DMS 273 (cell line): ENCODE measurements at regions not wholly inside any gene's neighbourhood (a gene's known extent, or its start where the extent isn't known, plus 50 kb on each side); places are given as distances from the start of the nearest gene placed in this dataset.
"Not testable (repeated sequence)": the region's sequence is repeated elsewhere in the genome, so short reads cannot be mapped to it uniquely, and the experiment has no call there.

Experiments used
- DNase-seq: peaks from one replicate; lab custom pipeline; 2025; ENCODE audit not compliant: unreplicated experiment; lab: John Stamatoyannopoulos, UW

- no peak for DNase-seq
Measured at GRCh38 chr6:139468178-139468819, 93.9 kb upstream of the CITED2 start.

- peak; percentile 52 for DNase-seq
Measured at GRCh38 chr6:139457476-139457875, 83.0 kb upstream of the CITED2 start.

- DNase-seq = peak; percentile 57
Measured at GRCh38 chr6:139452148-139452876, 77.9 kb upstream of the CITED2 start.

GRCh38 chr6:139449611-139450000, 75.2 kb upstream of the CITED2 start:
- DNase-seq = no peak

- no peak for DNase-seq
Measured at GRCh38 chr6:139448998-139449610, 74.7 kb upstream of the CITED2 start.

- DNase-seq = no peak
Measured at GRCh38 chr6:139448051-139448649, 73.7 kb upstream of the CITED2 start.

GRCh38 chr6:139447656-139447975, 73.2 kb upstream of the CITED2 start:
- DNase-seq = no peak

- no peak for DNase-seq
Measured at GRCh38 chr6:139446768-139447655, 72.6 kb upstream of the CITED2 start.

GRCh38 chr6:139446138-139446715, 71.8 kb upstream of the CITED2 start:
- DNase-seq = no peak

GRCh38 chr6:139444273-139444787, 69.9 kb upstream of the CITED2 start:
- DNase-seq = not testable (repeated sequence)

- no peak for DNase-seq
Measured at GRCh38 chr6:139443231-139444112, 69.0 kb upstream of the CITED2 start.

GRCh38 chr6:139442188-139442671, 67.8 kb upstream of the CITED2 start:
- DNase-seq = no peak

GRCh38 chr6:139439349-139439748, 64.9 kb upstream of the CITED2 start:
- DNase-seq = no peak

- no peak for DNase-seq
Measured at GRCh38 chr6:139438775-139439174, 64.3 kb upstream of the CITED2 start.

- DNase-seq = no peak
Measured at GRCh38 chr6:139436957-139437348, 62.5 kb upstream of the CITED2 start.

GRCh38 chr6:139436200-139436956, 61.9 kb upstream of the CITED2 start:
- no peak for DNase-seq

- no peak for DNase-seq
Measured at GRCh38 chr6:139433631-139434419, 59.4 kb upstream of the CITED2 start.

GRCh38 chr6:139431602-139431956, 57.1 kb upstream of the CITED2 start:
- DNase-seq = no peak
